Ovary (tissue), 7 donors: ENCODE measurements at regions not wholly inside any gene's neighbourhood (a gene's known extent, or its start where the extent isn't known, plus 50 kb on each side); places are given as distances from the start of the nearest gene placed in this dataset.

Source experiments
- DNase-seq, 5 donors: peaks; one replicate each; pipeline ENCODE4 v3.0.0-alpha.2; 2019 to 2020
- H3K27ac ChIP-seq, 2 donors: fragments of 200-600 bp; one replicate each; pipeline versions ENCODE4 v1.5.1 to v1.8.0; 2019 to 2022
- H3K27me3 ChIP-seq: fragments of 200-600 bp; one replicate; pipeline ENCODE4 v1.8.0; 2022
- H3K36me3 ChIP-seq: fragments of 200-600 bp; sonication (generic); one replicate; pipeline ENCODE4 v1.5.1; 2019
- H3K4me1 ChIP-seq: one replicate; pipeline ENCODE4 v1.8.1; 2013; ENCODE audit warnings: mild to moderate bottlenecking, moderate library complexity; ENCODE audit not compliant: insufficient read depth
- H3K4me3 ChIP-seq: fragments of 200-600 bp; sonication (generic); one replicate; pipeline ENCODE4 v1.5.1; 2017
- H3K9me3 ChIP-seq, 2 donors: fragments of 200-600 bp in 1 of 2; sonication (generic) in 1 of 2; one replicate each; pipeline versions ENCODE4 v1.5.1 to v1.8.1; 2013 to 2019; ENCODE audit warnings: mild to moderate bottlenecking in 1 of 2, moderate library complexity in 1 of 2
- CTCF ChIP-seq, 3 donors: fragments of 450-650 bp in 2 of 3; fragments of 200-600 bp in 1 of 3; IDR thresholded peaks; one replicate each; pipeline versions ENCODE4 v1.5.1 to v1.8.0; 2016 to 2022; ENCODE audit warnings: antibody characterized with exemption in 3 of 3, mild to moderate bottlenecking in 1 of 3
- EP300 ChIP-seq: sonication (generic); formaldehyde crosslinking; IDR thresholded peaks from one replicate; pipeline ENCODE4 v1.6.1; 2017; ENCODE audit warnings: antibody characterized with exemption
- POLR2A ChIP-seq: fragments of 450-650 bp; IDR thresholded peaks from one replicate; pipeline ENCODE4 v1.6.1; 2017; ENCODE audit warnings: antibody characterized with exemption, mild to moderate bottlenecking, moderate library complexity
- WGBS, 3 donors: extraction: QIAGEN DNeasy Blood & Tissue Kit in 1 of 3; methylation state at CpG; one replicate each; pipeline versions ENCODE4 v1.1.5 to v1.1.7; 2013 to 2017; 5-methylcytosine and 5-hydroxymethylcytosine counted together
- intact Hi-C, 4 donors: fragments of 100-400 bp; cut with DNase I; formaldehyde crosslinking; loops; one replicate each; pipeline versions ENCODE4 v1.11.0 to v1.15.1; 2022 to 2023
- donor health status: DM: no; HTN: no; CAD: no; lungs with moderate emphysema.
- donor health status: DM: no; HTN: no; CAD: no.
- donor health status: Bipolar disorder and iron deficiency.
- donor health status: DM: no; HTN: no; CAD: no.
- donor health status: DM: yes; HTN: yes; CAD: no.

- no peak for DNase-seq
- Histone ChIP-seq H3K27me3 (no peaks in the 10 kb centered on the region), H3K9me3 (no peaks in the 10 kb centered on the region), H3K27ac (no peak overlapping the region), H3K36me3 (no peaks in the 10 kb centered on the region), H3K4me3 (no peak overlapping the region), H3K4me1 (peaks cover 8% of the 10 kb centered on the region)
- intact Hi-C loops: no loop called here
- no peak for TF ChIP-seq POLR2A
- TF ChIP-seq CTCF (IDR thresholded peaks at IDR 0.05): no peak
- no peak for TF ChIP-seq EP300
- WGBS, 3 donors: 98 to 100% (median 100%) methylated on average over 1 of the region's 1 CpG
Observed at GRCh38 chr14:51436630-51437029, 196.6 kb downstream of the TMX1 start.

GRCh38 chr14:51439896-51440295, 199.8 kb downstream of the TMX1 start:
- H3K27me3 ChIP-seq: no peaks in the 10 kb centered on the region
- H3K9me3 ChIP-seq: no peaks in the 10 kb centered on the region
- intact Hi-C loops: no loop called here
- 6 to 32% (median 8%) methylated on average over 4 of the region's 4 CpGs for WGBS, 3 donors
- no peak for TF ChIP-seq CTCF (IDR thresholded peaks at IDR 0.05)
- TF ChIP-seq POLR2A: no peak
- no peak for TF ChIP-seq EP300
- no peak overlapping the region for H3K4me3 ChIP-seq
- H3K27ac ChIP-seq: peak overlapping the region in 1 of 2 donors; percentile 33
- no peak for DNase-seq
- peaks cover 19% of the 10 kb centered on the region for H3K4me1 ChIP-seq
- no peaks in the 10 kb centered on the region for H3K36me3 ChIP-seq

GRCh38 chr14:51441001-51441400, 201.0 kb downstream of the TMX1 start:
- no peaks in the 10 kb centered on the region for H3K9me3 ChIP-seq
- H3K27ac ChIP-seq: no peak overlapping the region
- peaks cover 19% of the 10 kb centered on the region for H3K4me1 ChIP-seq
- DNase-seq: no peak
- intact Hi-C loops: no loop called here
- H3K36me3 ChIP-seq: no peaks in the 10 kb centered on the region
- no peak overlapping the region for H3K4me3 ChIP-seq
- TF ChIP-seq POLR2A (no peak), EP300 (no peak), CTCF (IDR thresholded peaks at IDR 0.05) (no peak)
- 85 to 95% (median 88%) methylated on average over 2 of the region's 2 CpGs for WGBS, 3 donors
- H3K27me3 ChIP-seq: no peaks in the 10 kb centered on the region

GRCh38 chr14:51442513-51443175, 202.6 kb downstream of the TMX1 start:
- Histone ChIP-seq H3K9me3 (no peaks in the 10 kb centered on the region), H3K27me3 (no peaks in the 10 kb centered on the region), H3K27ac (peak overlapping the region in 1 of 2 donors; percentile 16), H3K4me3 (no peak overlapping the region), H3K4me1 (peaks cover 20% of the 10 kb centered on the region), H3K36me3 (no peaks in the 10 kb centered on the region)
- TF ChIP-seq EP300 (no peak), CTCF (IDR thresholded peaks at IDR 0.05) (no peak), POLR2A (no peak)
- WGBS, 3 donors: 26 to 33% (median 32%) methylated on average over 2 of the region's 2 CpGs
- intact Hi-C loops: no loop called here
- peak in 3 of 5 donors; percentile 27 to 50 (median 34) for DNase-seq
